ENCODE measurements at regions not wholly inside any gene's neighbourhood (a gene's known extent, or its start where the extent isn't known, plus 50 kb on each side); places are given as distances from the start of the nearest gene placed in this dataset.

DNA sequence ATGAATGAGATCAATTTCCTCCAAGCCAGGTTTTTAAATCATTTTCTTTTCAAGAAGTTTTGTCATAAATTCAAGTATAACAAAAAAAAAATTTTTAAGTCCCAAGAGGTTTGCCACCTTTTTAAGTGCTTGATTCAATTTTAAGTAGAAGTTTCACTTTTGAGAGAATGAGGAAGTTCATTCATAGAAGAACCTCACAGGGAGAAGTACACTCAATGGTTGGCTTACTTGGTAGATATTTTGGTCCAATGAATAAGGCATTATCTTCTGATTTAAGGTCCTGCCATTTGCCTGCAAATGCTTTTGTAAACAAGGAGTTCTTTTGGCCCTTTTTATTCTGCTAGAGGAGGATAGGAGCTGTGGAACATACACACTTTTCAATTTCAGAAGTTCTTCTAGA is 96.7 kb upstream of the NOVA1 start:
- Histone ChIP-seq H3K9me3 (ENCODE audit: control insufficient read depth, insufficient read depth, low read depth, low read length) (no peaks in the 10 kb centered on the region), H3K36me3 (ENCODE audit: control insufficient read depth, insufficient read depth, low read length) (no peaks in the 10 kb centered on the region), H3K4me1 (ENCODE audit: control insufficient read depth, insufficient read depth, low read length) (no peaks in the 10 kb centered on the region), H3K27ac (ENCODE audit: low read length) (no peak overlapping the region), H3K27me3 (ENCODE audit: control insufficient read depth, insufficient read depth, low read length) (no peaks in the 10 kb centered on the region), H3K4me3 (ENCODE audit: low read depth in 2 of 2, low read length in 2 of 2) (no peak overlapping the region)
- ChIA-PET CTCF (no interaction called here), POLR2A (no interaction called here)
- DNase-seq (ENCODE audit: low read depth, low spot score) (no peak), ATAC-seq (no peak)
- TF ChIP-seq, protein P1, sequence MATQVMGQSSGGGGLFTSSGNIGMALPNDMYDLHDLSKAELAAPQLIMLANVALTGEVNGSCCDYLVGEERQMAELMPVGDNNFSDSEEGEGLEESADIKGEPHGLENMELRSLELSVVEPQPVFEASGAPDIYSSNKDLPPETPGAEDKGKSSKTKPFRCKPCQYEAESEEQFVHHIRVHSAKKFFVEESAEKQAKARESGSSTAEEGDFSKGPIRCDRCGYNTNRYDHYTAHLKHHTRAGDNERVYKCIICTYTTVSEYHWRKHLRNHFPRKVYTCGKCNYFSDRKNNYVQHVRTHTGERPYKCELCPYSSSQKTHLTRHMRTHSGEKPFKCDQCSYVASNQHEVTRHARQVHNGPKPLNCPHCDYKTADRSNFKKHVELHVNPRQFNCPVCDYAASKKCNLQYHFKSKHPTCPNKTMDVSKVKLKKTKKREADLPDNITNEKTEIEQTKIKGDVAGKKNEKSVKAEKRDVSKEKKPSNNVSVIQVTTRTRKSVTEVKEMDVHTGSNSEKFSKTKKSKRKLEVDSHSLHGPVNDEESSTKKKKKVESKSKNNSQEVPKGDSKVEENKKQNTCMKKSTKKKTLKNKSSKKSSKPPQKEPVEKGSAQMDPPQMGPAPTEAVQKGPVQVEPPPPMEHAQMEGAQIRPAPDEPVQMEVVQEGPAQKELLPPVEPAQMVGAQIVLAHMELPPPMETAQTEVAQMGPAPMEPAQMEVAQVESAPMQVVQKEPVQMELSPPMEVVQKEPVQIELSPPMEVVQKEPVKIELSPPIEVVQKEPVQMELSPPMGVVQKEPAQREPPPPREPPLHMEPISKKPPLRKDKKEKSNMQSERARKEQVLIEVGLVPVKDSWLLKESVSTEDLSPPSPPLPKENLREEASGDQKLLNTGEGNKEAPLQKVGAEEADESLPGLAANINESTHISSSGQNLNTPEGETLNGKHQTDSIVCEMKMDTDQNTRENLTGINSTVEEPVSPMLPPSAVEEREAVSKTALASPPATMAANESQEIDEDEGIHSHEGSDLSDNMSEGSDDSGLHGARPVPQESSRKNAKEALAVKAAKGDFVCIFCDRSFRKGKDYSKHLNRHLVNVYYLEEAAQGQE (IDR thresholded peaks at IDR 0.05; ENCODE audit: insufficient read depth in 1 of 2, low read depth in 2 of 2, low read length in 1 of 2), result no peak
- TF ChIP-seq, protein P2, sequence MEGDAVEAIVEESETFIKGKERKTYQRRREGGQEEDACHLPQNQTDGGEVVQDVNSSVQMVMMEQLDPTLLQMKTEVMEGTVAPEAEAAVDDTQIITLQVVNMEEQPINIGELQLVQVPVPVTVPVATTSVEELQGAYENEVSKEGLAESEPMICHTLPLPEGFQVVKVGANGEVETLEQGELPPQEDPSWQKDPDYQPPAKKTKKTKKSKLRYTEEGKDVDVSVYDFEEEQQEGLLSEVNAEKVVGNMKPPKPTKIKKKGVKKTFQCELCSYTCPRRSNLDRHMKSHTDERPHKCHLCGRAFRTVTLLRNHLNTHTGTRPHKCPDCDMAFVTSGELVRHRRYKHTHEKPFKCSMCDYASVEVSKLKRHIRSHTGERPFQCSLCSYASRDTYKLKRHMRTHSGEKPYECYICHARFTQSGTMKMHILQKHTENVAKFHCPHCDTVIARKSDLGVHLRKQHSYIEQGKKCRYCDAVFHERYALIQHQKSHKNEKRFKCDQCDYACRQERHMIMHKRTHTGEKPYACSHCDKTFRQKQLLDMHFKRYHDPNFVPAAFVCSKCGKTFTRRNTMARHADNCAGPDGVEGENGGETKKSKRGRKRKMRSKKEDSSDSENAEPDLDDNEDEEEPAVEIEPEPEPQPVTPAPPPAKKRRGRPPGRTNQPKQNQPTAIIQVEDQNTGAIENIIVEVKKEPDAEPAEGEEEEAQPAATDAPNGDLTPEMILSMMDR (IDR thresholded peaks at IDR 0.05), result no peak
- TF ChIP-seq POLR2AphosphoS5 (IDR thresholded peaks at IDR 0.05; ENCODE audit: low read depth, low read length) (no peak), SIN3A (IDR thresholded peaks at IDR 0.05; ENCODE audit: borderline replicate concordance, insufficient read depth, low read depth, low read length) (no peak), TCF7L2 (IDR thresholded peaks at IDR 0.05; ENCODE audit: low read depth, low read length) (no peak)
- in situ Hi-C loops (cut with HindIII; ENCODE audit: low pct_unique_long_range_greater_than_20kb, low sequenced_read_pairs), result no loop called here
- intact Hi-C loops (cut with micrococcal nuclease; ENCODE audit: unreplicated experiment), result no loop called here
- no TSS peak for BruUV-seq (replicated peaks)

DNA sequence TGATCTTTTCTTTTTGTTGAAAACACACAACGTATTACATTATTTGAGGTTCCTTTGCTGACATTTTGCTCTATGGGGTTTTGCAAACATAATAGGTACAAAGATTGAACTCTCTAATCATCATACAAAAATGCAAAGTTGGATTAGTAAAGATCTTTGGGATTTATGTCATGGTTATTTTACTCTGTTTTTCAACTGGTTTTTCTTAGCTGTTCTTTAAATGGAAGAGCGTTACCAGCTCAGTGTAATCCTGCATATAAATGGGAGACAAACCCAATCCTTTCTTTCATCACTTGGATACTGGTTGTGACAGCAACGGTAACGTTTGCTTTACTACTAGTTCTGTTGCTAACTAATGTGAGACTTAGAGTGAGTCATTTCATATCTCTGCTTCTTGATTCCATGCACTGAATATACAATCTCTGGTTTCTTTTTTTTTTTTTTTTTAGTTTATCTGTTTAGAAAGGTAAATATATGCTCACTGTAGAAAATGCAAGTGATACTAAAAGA is 104.9 kb upstream of the NOVA1 start:
- Histone ChIP-seq H3K27me3 (ENCODE audit: control insufficient read depth, insufficient read depth, low read length) (no peaks in the 10 kb centered on the region), H3K4me3 (ENCODE audit: low read depth in 2 of 2, low read length in 2 of 2) (no peak overlapping the region), H3K4me1 (ENCODE audit: control insufficient read depth, insufficient read depth, low read length) (no peaks in the 10 kb centered on the region), H3K36me3 (ENCODE audit: control insufficient read depth, insufficient read depth, low read length) (no peaks in the 10 kb centered on the region), H3K9me3 (ENCODE audit: control insufficient read depth, insufficient read depth, low read depth, low read length) (no peaks in the 10 kb centered on the region), H3K27ac (ENCODE audit: low read length) (no peak overlapping the region)
- TF ChIP-seq TCF7L2 (IDR thresholded peaks at IDR 0.05; ENCODE audit: low read depth, low read length), result no peak
- no peak for TF ChIP-seq POLR2AphosphoS5 (IDR thresholded peaks at IDR 0.05; ENCODE audit: low read depth, low read length)
- TF ChIP-seq, protein P1 (IDR thresholded peaks at IDR 0.05; ENCODE audit: insufficient read depth in 1 of 2, low read depth in 2 of 2, low read length in 1 of 2), result no peak
- TF ChIP-seq SIN3A (IDR thresholded peaks at IDR 0.05; ENCODE audit: borderline replicate concordance, insufficient read depth, low read depth, low read length), result no peak
- TF ChIP-seq, protein P2 (IDR thresholded peaks at IDR 0.05), result no peak
- ChIA-PET CTCF (interaction anchor here (0.6 kb wide), 1 partner anchor 40 kb away, joined by 5 read pairs; no protein-coding TSS in a partner anchor), POLR2A (no interaction called here)
- no peak for ATAC-seq
- in situ Hi-C loops (cut with HindIII; ENCODE audit: low pct_unique_long_range_greater_than_20kb, low sequenced_read_pairs), result no loop called here
- no TSS peak for BruUV-seq (replicated peaks)
- no peak for DNase-seq (ENCODE audit: low read depth, low spot score)
- intact Hi-C loops (cut with micrococcal nuclease; ENCODE audit: unreplicated experiment), result no loop called here
